Small intestine (tissue), 7 donors: ENCODE measurements at regions not wholly inside any gene's neighbourhood (a gene's known extent, or its start where the extent isn't known, plus 50 kb on each side); places are given as distances from the start of the nearest gene placed in this dataset.

Source experiments
- DNase-seq, 2 donors: peaks; one replicate each; pipeline versions ENCODE4 v3.0.0 to v3.0.0-alpha.2; 2013
- FAIRE-seq: peaks from 2 replicates; lab custom pipeline; 2012; peaks lifted over from hg19 to GRCh38; lab: Jason Lieb, UNC
- H3K27ac ChIP-seq, 3 donors: one replicate each; pipeline ENCODE4 v1.5.1; 2013; ENCODE audit warnings: low read length in 2 of 3, mild to moderate bottlenecking in 2 of 3, control low read depth in 1 of 3, inconsistent platforms in 1 of 3, low read depth in 1 of 3, moderate library complexity in 1 of 3
- H3K27me3 ChIP-seq, 3 donors: one replicate each; pipeline ENCODE4 v1.6.1; 2013; ENCODE audit warnings: low read length in 3 of 3, inconsistent platforms in 1 of 3; ENCODE audit not compliant: control insufficient read depth in 3 of 3, insufficient read depth in 3 of 3
- H3K36me3 ChIP-seq, 3 donors: one replicate each; pipeline ENCODE4 v1.6.1; 2013; ENCODE audit warnings: low read length in 3 of 3, inconsistent platforms in 1 of 3, low read depth in 1 of 3, mild to moderate bottlenecking in 1 of 3, moderate library complexity in 1 of 3; ENCODE audit not compliant: control insufficient read depth in 3 of 3, insufficient read depth in 2 of 3
- H3K4me1 ChIP-seq, 3 donors: one replicate each; pipeline ENCODE4 v1.6.1; 2013; ENCODE audit warnings: low read length in 2 of 3, inconsistent platforms in 1 of 3, low read depth in 1 of 3, mild to moderate bottlenecking in 1 of 3, moderate library complexity in 1 of 3; ENCODE audit not compliant: control insufficient read depth in 3 of 3, insufficient read depth in 2 of 3
- H3K4me3 ChIP-seq, 3 donors: one replicate each; pipeline ENCODE4 v1.5.1; 2013; ENCODE audit warnings: low read length in 3 of 3, control low read depth in 1 of 3, inconsistent platforms in 1 of 3, low read depth in 1 of 3, mild to moderate bottlenecking in 1 of 3, moderate library complexity in 1 of 3
- H3K9me3 ChIP-seq, 2 donors: one replicate each; pipeline ENCODE4 v1.6.1; 2013; ENCODE audit warnings: low read depth in 1 of 2, low read length in 1 of 2; ENCODE audit not compliant: control insufficient read depth in 2 of 2, insufficient read depth in 1 of 2
- WGBS, 3 donors: extraction: QIAGEN DNeasy Blood & Tissue Kit; methylation state at CpG; one replicate each; pipeline ENCODE4 v1.1.7; 2013; 5-methylcytosine and 5-hydroxymethylcytosine counted together
- donor health status: healthy with polysubstance abuse.
- donor health status: control.
- donor health status: control.
- donor health status: Bipolar disorder and iron deficiency.
- donor health status: healthy.

- Histone ChIP-seq H3K36me3 (no peaks in the 10 kb centered on the region), H3K9me3 (peaks cover 1 to 3% of the 10 kb centered on the region in 2 donors), H3K4me3 (no peak overlapping the region), H3K27me3 (no peaks in the 10 kb centered on the region), H3K27ac (no peak overlapping the region), H3K4me1 (no peaks in the 10 kb centered on the region)
- FAIRE-seq = no peak
- 47 to 92% (median 67%) methylated on average over 1 of the region's 1 CpG for WGBS, 3 donors
- DNase-seq = no peak
These were observed 721.9 kb downstream of the BRINP1 start for GRCh38 chr9:118647331-118647730.

GRCh38 chr9:118650417-118650816 lies 718.8 kb downstream of the BRINP1 start:
- no peaks in the 10 kb centered on the region for H3K36me3 ChIP-seq
- no peak overlapping the region for H3K4me3 ChIP-seq
- H3K27me3 ChIP-seq = no peaks in the 10 kb centered on the region
- no peak for DNase-seq
- H3K4me1 ChIP-seq = no peaks in the 10 kb centered on the region
- FAIRE-seq = no peak
- H3K9me3 ChIP-seq = peaks cover 1 to 3% of the 10 kb centered on the region in 2 donors
- H3K27ac ChIP-seq = no peak overlapping the region

DNA sequence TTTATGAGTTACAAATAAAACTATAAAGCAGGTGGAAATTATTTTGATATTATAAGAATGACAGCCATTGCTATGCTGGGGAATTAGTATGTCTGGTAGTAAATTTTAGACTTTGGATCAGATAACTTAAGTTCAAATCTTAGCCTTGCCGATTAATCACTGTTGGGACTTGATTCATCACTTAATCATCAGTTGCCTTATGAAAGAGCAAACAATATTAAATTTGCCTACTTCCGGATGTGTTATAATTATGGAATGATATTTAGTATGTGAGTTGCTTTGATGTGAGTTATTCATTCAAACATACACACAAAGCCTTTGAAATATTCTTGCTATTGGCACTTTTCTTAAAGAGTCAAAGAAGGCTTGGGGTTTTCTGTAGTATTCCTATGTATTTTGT lies 717.7 kb downstream of the BRINP1 start:
- Histone ChIP-seq H3K36me3 (no peaks in the 10 kb centered on the region), H3K27ac (no peak overlapping the region), H3K4me1 (no peaks in the 10 kb centered on the region), H3K27me3 (no peaks in the 10 kb centered on the region), H3K4me3 (no peak overlapping the region), H3K9me3 (peaks cover 1 to 3% of the 10 kb centered on the region in 2 donors)
- WGBS, 3 donors = 44 to 65% (median 46%) methylated on average over 2 of the region's 2 CpGs
- FAIRE-seq (no peak), DNase-seq (no peak)

DNA sequence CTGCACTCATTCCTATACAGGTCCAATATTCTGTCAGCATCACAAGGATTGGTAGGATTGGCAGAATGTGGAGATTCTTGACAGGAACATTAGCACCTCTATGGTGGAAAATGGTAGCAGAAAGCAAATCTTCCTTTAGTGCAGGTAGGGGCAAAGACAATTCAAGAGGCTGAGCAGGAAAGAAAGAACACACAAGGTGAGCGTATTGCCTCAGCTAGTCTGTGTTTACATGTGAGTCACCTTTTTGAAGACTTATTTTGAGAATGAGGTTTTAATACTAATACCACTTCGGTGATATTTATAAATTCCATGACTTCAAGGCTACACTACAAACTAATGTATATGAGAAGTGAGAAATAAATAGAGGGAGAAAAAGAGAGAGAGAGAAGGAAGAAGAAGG lies 717.0 kb downstream of the BRINP1 start:
- no peaks in the 10 kb centered on the region for H3K36me3 ChIP-seq
- DNase-seq (no peak), FAIRE-seq (no peak)
- no peaks in the 10 kb centered on the region for H3K4me1 ChIP-seq
- H3K27me3 ChIP-seq = no peaks in the 10 kb centered on the region
- peaks cover 0 to 1% of the 10 kb centered on the region in 2 donors for H3K9me3 ChIP-seq
- H3K27ac ChIP-seq = no peak overlapping the region
- WGBS, 3 donors = 72 to 78% (median 72%) methylated on average over 2 of the region's 2 CpGs
- no peak overlapping the region for H3K4me3 ChIP-seq

DNA sequence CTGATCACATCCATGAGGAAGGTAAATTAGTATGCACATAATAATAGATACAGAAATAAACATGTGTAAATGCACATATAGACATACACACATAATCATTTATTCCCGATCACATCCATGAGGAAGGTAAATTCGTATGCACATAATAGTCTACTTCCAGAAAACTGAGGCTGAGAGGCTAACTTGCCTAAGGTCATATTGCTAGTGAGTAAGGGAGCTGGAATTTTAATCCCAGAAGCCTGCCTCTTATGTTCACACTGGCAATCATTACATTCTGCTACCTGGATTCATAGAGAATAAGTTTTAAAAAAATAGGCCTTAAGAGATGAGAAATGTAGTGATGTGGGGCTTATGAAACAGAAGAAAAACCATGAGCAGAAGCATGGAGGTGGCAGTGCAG lies 716.3 kb downstream of the BRINP1 start:
- Histone ChIP-seq H3K4me3 (no peak overlapping the region), H3K27me3 (no peaks in the 10 kb centered on the region), H3K4me1 (no peaks in the 10 kb centered on the region), H3K36me3 (no peaks in the 10 kb centered on the region), H3K27ac (no peak overlapping the region), H3K9me3 (no peaks in the 10 kb centered on the region)
- no peak for DNase-seq
- no peak for FAIRE-seq
- WGBS, 3 donors = 79 to 88% (median 80%) methylated on average over 2 of the region's 2 CpGs

DNA sequence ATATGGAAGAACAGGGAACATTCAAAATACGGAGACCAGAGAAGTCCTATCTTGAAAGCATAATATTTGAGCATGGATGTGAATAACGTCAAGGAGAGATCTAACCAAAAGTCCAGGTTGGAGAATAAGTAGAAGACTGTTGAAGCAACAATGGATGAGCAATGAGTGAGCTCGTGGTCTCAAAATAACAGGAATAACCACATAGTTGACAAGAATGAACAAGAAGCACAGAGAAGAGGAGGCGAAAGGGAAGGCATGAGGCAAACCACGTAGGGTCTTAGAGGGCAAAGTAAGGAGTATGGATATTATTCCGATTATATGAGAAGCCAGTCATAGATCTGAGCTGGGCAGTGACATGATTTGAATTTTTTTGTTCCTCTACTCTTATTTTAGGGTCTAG lies 710.2 kb downstream of the BRINP1 start:
- FAIRE-seq (no peak), DNase-seq (no peak)
- WGBS, 3 donors = 61 to 66% (median 65%) methylated on average over 6 of the region's 6 CpGs
- Histone ChIP-seq H3K9me3 (no peaks in the 10 kb centered on the region), H3K4me1 (no peaks in the 10 kb centered on the region), H3K4me3 (no peak overlapping the region), H3K36me3 (no peaks in the 10 kb centered on the region), H3K27me3 (no peaks in the 10 kb centered on the region), H3K27ac (no peak overlapping the region)

DNA sequence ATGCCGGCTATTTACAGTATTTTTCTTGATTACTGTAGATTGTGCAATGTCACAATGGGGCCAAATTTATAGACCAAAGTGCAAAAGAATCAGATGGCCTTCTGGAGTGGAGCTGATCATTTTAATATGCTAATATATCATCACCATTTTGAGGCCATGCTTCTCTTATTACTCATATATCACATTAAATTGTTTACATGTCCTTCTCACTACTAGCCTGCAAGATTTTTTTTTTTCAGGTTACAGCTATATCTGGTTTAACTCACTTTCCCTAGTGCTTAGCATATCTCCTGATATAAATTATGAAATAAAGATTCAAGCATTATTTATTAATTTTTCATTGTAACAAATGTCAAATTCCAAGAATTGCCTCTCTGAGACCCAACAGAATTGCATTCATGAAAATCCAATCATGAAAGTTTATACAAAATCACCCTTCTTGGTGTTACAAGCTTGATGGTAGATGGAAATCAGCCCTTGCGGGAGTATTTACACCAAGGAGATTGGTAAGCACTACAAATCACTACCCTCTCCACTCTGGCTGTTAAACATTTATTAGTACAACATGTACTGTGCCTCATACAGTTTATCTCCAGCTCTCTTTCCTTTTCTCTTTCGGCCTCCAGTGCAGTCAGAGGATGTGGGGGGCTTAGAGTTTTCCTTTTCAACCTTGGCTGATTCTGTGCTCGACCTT lies 703.9 kb downstream of the BRINP1 start:
- no peak overlapping the region for H3K27ac ChIP-seq
- DNase-seq (no peak), FAIRE-seq (no peak)
- H3K27me3 ChIP-seq = no peaks in the 10 kb centered on the region
- no peaks in the 10 kb centered on the region for H3K36me3 ChIP-seq
- H3K4me3 ChIP-seq = no peak overlapping the region
- WGBS, 3 donors = 60 to 72% (median 65%) methylated on average over 4 of the region's 4 CpGs
- H3K4me1 ChIP-seq = no peaks in the 10 kb centered on the region
- H3K9me3 ChIP-seq = no peaks in the 10 kb centered on the region

DNA sequence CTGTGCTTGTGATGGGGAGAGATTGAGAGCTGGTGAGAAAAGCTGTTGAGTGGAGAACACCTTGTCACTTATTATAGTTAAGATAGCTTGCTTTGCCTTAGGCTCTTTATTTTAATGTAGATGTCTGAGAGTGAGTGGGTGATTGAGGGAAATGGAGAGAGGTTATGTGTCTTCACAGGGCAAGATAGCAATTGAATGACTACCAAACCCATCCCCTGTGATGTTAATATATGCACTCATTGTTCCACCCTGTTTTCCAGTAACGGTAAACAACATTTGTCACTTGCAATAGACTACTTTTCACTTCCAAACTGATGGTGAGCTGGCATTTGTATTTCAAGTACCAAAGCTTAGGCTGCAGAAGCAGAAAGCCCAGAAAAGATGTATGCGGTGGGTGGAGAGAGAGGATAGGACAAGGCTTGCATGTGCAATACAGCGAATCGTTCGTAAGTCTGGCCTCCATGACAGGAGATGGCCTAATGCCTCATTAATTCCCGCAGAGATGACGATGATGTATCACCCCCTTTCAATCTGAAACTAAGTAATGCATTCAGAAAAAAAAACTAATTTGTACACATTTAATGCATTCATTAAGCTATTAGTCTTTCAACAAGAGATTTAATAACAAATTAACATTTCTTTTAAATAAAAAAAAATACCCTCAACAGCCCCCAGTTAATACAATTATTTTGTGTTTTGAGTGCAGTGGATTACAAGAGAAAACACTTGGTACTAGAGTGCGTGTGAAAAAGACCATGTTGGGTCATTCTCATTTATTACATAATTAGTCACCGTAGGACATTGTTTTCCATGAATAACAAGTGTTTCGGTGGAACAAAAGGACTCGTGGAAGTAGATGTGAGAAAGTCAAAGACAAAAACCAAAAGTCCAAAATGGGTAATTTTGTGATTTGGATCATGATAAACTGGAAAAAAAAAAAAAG lies 699.0 kb downstream of the BRINP1 start:
- no peaks in the 10 kb centered on the region for H3K27me3 ChIP-seq
- no peak overlapping the region for H3K27ac ChIP-seq
- FAIRE-seq (no peak), DNase-seq (no peak)
- H3K36me3 ChIP-seq = no peaks in the 10 kb centered on the region
- H3K9me3 ChIP-seq = no peaks in the 10 kb centered on the region
- 80 to 82% (median 81%) methylated on average over 11 of the region's 11 CpGs for WGBS, 3 donors
- H3K4me3 ChIP-seq = no peak overlapping the region
- no peaks in the 10 kb centered on the region for H3K4me1 ChIP-seq
